CD1c-positive myeloid dendritic cell (primary cell): ENCODE measurements at regions not wholly inside any gene's neighbourhood (a gene's known extent, or its start where the extent isn't known, plus 50 kb on each side); places are given as distances from the start of the nearest gene placed in this dataset.
A peak's percentile ranks its signal among the peaks of the same experiment; 100 is the strongest.

ENCODE experiments used
- DNase-seq: peaks from one replicate; pipeline ENCODE4 v3.0.0-alpha.2; 2016; ENCODE audit errors: extremely low spot score

DNA sequence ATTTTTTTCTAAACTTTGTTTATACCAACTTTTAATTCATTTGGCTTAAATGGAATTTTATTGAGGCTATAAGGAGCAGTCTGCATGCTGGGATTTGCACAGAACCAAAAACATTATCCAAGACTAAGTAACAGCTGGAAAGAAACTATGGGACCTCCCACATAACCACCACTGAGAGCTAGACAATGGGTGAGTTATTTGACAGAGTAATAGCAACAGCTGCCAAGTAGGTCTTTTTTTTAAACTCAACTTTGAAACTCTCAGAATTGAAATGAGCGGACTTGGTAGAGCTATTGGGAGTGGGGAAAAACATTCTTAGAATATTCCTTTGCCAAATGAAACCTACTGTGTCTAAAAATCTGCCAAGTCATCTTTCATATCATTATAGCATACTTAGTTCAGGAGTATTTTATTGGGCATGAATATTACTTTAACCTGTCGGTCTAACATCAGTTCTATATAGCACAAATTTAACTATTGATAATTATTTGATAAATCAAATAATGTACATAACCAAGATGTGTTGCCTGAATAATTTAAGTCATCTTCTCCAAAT lies 1428.0 kb downstream of the PCDH7 start:
- DNase-seq = no peak

DNA sequence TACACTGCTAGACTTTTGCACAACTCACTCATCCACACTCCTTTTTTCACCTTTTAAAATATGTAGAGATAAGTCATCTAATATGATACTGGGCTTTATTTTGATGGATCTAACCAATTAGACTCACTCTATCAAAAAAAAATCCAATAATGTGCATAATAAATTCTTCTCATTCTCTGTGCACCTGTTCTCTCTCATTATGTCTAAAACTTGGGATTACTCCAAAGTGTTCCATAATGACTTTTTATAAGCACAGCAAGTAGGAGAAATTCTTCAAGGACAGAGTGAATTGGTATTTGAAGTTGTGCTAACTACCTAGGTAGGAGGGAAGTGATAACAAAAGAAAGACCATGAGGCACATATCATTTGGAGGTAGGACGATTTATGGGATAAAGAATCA lies 1438.8 kb downstream of the PCDH7 start:
- DNase-seq = no peak

DNA sequence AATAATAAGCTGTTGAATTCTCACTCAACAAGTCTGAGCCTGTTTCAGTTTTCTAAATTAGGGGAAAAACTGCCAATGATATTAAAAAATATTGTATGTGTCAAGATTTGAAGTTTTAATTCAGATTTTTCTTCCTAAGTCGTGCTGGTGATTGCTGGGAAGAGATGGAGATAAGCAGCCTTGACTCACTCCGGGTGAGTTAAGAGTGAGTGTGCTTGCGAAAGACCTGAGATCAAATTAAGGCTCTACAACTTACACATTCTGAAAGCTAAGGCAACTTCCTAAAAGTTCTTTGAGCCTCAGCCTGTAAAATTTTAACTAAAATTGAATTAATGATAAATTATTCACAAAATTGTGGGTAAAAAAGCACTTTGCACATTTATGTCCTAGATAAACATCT lies 1441.2 kb downstream of the PCDH7 start:
- no peak for DNase-seq

DNA sequence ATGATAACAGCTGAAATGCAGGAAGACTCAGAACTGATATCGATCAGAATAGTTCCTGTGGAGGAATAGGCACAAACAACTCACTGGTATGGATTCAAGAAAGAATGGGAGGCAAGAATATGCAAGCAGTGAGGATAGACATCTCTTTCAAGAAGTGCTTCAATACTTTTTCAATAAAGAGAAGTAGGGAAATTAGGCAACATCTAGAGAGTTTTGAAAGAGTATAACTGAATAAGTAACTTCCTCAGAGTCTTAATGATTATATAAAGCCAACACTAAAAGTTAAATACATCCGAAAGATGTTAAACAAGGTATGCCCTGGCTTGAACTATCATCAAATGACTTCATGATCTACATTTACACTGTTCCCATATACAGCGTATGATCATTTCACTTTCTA lies 1443.0 kb downstream of the PCDH7 start:
- peak; percentile 11 for DNase-seq

DNA sequence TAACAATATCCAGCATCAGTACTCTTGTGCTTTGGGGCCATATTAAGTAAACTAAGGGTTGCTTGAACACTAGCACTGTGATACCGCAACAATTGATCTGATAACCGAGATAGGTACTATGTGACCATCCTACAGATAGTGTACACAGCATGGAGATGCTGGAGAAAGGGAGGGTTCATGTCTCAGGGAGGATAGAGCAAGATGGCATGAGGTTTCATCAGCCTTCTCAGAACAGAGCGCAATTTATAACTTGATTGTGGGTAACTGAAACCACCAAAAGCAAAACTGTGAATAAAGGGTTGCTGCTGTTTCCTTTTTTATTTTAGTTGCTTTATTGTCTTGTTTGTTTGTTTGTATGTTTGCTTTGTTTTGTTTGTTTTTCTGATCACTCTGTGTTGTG lies 1449.7 kb downstream of the PCDH7 start:
- DNase-seq = no peak

DNA sequence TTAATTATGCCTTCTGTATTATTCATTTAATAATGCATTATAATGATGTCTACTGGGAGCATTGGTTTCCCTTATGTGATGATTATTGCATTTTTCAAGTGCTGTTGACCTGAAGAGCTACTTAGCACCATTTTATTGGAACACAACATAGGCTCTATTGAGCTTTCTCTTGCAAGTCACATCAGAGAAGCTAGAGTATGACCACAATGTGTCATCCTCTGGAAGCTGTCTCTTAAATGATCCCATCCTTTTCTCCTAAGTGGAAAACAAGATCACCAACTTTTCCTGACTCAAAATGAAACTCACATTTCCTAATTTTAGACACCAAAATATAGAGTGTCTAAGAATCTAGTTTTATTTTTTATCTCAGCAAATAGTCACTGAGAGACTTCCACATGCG lies 1451.9 kb downstream of the PCDH7 start:
- DNase-seq = no peak

DNA sequence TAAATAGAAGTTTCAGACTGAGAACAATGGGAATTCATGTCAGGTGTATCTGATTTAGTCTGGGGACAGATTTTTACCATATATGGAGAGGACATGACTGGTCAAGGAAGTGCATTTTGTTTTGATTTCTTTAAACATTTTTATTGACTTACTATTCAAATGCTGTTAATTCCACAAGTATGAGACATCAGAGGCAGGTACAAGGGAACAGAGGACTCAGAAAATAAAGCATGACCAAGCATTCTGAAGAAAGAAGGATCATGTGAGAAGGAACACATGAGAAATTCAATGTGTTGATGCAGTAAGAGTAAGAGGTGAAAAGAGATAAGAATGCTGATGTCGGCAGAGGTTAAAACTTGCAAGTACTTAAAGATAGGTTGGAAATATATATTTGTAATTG lies 1452.6 kb downstream of the PCDH7 start:
- DNase-seq = no peak

DNA sequence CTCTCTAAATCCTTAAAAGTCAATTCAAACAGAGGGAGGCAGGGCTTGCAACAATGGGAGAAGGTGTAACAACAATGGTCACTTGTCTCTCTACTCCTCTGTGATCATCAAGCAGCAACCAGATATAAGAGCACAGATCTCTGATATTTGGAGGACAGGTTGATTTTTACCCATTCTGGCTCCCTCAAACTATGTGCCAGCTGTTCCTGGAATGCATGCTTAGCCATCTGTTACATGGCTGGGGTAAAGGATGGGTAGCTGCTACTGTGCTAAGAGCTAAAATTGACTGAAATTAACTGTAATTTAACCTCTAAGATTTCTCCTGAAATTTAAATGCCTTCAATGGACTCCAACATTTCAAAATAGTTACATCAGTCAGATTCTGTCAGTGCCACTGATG lies 1459.9 kb downstream of the PCDH7 start:
- DNase-seq = no peak

DNA sequence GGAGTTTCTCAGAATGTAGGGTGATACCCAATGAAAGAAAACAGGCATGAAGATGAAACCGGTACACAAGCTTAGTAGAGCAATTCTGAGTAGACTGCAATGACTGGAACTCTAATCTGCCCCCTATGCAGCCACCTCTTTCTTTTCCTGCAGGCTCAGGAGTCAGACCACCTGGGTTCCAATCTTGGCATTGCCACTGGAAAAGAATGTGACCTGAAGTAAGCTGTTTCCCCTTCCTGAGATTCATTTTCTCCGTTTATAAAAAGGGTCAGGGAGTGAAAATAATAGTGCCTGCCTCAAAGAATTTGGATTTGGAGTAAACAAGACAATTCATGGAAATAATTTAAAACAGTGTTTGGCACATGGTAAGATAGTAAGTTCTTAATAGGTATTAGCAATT lies 1464.0 kb downstream of the PCDH7 start:
- DNase-seq = no peak

DNA sequence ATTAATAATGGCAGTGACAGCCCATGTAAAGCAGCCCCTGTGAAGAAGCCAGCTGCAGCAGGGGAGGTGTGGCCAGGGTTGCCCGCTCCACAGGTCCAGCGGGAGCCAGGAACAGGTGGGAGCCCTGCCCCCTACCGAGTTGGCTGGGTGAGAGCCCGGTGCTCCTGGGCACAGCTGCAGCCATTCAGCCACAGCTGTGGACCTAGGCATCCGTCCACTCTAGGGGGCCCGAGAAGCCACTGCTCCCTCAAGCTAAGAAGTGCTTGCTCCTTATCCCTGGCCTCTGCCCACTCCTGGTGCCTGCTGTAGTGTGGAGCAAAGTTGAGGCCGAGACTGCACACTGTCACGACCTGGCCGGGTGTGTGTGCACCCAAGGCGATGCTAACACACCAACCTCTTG lies 1469.0 kb downstream of the PCDH7 start:
- DNase-seq = no peak

DNA sequence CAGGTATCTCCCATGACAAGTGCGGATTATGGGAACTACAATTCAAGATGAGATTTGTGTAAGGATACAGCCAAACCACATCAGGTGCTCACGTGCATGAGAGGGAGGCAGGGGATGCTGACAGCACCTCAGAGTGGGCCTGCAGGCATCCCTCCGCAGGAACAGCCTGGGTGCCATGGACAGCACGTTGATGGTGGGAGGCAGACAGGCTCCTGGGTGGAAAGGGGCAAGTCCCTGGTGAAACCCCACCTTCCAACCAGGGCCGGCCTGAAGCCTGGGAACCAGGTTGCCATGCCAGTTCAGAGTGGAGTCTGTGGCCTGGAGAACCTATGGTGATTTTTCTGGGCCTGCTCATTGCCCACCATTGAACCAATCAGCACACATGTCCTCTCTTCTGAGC lies 1469.6 kb downstream of the PCDH7 start:
- DNase-seq = no peak

DNA sequence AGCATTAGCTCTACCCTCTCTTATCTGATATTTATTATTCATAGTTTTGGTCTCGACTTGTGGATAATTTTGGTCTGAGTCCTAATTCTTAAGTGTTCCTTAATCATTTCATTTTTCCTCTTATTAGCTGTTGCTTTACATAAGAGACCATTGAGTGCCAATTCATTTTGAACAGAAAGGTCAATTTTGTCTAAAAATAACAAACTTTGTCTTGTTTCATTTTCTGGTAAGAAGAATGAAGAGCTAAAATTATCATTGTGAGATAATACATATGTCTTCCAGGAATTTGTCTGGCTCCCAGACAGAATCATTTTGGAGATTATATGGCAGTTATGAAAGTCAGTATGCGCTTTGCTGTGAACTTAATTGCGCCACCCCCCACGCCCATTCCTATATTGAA lies 1471.8 kb downstream of the PCDH7 start:
- no peak for DNase-seq

DNA sequence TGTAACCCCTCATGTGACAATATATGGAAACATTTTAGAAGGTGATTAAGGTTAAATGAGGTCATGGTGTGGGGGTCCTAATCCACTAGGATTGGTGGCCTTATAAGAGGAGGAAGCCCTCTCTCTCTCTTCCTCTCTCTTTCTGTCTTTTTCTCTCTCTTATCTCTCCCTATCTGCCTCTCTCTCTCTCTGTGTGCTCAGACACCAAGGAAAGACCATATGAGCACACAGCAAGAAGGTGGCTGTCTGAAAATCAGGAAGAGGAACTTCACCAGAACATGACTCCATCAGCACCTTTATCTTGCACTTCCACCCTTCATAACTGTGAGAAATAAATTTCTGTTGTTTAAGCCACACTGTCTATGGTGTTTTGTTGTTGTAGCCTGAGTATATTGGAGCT lies 1472.2 kb downstream of the PCDH7 start:
- no peak for DNase-seq

DNA sequence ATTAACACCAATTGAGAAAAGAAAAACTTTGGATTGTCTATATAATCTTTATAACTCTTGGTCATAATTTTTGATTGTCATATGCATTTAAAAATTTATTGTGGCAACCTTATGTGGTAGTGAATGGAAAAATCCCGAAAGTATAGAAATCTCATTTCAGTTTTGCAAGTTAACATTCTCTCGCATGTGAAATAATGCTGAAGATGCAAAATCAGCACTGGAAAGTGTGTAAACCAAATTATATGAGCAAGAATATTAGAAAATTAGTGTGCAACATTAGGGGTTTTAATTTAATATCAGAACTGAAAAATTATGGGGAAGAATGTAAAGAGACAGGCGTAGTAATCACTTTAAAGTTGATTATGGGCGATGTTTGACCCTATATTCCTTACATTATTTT lies 1472.8 kb downstream of the PCDH7 start:
- no peak for DNase-seq

DNA sequence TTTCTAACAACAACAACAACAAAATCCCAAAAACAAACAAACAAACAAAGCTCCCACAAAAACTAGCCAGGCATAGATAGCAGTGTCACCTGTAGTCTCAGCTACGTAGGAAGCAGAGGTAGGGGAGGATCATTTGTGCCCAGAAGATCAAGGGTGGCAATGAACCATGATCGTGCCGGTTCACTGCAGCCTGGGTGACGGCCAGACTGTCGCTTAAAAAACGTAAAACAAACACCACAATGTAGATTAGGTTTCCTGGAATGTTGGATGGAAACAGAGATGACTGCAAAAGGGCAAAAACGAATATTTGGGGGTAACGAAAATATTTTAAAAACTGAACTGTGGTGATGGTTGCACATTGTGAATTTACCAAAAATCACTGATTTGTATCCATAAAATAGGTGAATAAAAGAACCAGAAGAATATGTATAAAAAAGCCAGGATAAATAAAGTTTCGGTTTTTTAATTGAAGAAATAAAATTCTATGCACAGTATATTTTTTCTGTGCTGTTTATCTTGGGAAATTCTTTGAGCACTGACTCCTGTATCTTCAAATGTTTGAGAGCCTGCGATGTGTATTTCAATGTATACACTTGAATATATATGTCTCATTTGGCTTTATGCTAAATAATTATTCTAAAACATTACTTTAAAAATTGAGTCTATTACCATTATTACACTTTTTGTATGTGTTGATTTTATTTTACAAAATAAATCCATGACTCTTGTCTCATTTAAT lies 1477.0 kb downstream of the PCDH7 start:
- DNase-seq = no peak

DNA sequence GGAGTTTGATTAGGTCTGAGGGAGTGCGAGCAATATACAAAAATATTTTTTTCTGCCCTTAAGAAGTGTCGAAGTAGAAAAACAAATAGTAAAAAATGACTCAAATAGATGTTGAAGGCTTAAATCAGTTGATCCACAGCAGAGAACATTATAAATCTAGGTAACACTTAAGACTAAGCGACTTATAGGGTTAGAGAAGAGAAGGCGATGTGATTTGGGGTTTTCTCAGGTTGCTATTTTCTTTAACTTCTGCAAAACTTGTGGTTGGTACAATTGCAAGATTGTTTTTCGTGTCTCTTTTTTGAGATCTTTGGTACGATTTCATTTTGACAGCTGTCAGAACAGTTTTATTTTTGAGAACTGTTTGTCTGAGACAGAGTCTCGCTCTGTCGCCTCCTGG lies 1479.5 kb downstream of the PCDH7 start:
- DNase-seq = no peak

DNA sequence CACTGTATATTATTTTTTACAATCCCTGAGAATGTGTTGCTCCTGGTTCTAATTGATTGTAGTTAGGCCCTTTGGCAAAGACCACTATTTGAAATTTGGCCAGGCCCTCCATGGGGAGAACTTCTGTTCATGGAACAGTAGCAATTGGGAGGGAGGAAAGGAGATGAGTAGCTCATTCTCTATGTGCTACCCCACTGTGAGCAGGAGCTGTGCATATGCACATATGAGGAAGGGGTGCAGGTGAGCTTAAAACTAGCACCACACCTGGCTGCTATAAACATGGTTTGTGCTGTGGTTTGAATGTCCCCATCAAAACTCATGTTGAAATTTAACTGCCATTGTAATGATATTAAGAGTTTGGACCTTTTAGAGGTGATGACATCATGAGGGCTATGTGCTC lies 1483.2 kb downstream of the PCDH7 start:
- no peak for DNase-seq

DNA sequence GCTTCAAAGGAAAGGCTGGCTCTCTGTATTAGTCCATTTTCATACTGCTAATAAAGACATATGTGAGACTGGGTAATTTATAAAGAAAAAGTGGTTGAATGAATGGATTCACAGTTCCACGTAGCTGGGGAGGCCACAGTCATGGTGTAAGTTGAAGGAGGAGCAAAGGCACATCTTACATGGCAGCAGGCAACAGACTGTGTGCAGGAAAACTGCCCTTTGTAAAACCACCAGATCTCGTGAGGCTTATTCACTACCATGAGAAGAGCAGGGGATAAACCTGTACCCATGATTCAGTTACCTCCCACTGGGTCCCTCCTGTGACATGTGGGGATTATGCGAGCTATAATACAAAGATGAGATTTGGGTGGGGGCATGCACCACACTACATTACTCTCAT lies 1486.6 kb downstream of the PCDH7 start:
- DNase-seq = no peak

DNA sequence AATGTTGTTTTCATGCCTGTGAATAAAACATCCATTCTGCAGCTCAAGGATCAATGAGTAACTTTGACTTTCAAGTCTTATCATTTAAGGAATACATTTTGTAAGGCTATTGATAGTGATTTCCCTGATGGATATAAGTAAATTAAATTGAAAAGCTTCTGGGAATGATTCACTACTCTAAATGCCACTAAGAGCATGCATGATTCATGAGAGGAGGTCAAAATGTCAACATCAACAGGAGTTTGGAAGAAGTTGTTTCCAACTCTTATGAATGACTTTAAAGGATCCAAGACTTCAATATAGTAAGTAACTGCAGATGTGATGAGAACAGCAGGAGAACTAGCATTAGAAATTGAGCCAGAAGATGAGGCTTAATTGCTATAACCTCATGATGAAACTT lies 1487.3 kb downstream of the PCDH7 start:
- no peak for DNase-seq

DNA sequence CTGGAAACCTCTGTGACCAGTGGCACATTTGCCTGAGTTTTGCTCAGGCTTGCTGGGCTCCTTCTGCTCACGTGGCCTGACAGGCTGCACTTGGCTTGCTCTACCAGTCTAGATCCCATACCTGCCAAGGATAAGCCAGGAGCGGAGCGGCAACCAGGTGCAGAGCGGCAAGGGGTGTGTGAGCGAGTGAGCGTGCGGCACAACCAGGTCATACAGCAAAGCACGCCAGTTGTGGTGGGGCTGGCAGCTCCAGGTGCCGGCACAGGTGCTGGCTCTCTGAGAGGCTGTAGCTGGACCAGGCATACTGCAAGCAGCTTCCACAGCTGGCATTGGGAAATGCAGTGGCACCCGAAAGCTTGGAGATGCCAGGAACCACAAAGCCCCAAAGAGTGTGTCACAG lies 1495.1 kb downstream of the PCDH7 start:
- no peak for DNase-seq

DNA sequence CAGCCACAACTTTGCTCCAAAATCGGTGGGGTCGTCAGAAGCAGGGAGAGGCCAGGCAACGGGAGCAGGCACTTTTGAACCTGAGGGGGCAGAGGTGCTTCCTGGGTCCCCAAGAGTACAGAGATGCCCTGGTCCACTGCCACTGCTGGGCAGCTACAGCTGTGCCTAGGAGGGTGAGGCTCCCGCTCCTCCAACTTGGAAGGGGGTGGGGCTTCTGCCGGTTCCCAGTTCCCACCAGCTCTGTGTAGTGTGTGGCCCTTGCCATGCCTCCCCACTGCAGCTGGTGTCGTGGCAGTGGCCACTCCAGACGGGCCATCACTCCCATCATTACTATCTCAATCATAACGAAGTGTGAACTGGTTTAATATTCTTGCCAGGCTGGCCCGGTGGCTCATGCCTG lies 1496.3 kb downstream of the PCDH7 start:
- DNase-seq = no peak

DNA sequence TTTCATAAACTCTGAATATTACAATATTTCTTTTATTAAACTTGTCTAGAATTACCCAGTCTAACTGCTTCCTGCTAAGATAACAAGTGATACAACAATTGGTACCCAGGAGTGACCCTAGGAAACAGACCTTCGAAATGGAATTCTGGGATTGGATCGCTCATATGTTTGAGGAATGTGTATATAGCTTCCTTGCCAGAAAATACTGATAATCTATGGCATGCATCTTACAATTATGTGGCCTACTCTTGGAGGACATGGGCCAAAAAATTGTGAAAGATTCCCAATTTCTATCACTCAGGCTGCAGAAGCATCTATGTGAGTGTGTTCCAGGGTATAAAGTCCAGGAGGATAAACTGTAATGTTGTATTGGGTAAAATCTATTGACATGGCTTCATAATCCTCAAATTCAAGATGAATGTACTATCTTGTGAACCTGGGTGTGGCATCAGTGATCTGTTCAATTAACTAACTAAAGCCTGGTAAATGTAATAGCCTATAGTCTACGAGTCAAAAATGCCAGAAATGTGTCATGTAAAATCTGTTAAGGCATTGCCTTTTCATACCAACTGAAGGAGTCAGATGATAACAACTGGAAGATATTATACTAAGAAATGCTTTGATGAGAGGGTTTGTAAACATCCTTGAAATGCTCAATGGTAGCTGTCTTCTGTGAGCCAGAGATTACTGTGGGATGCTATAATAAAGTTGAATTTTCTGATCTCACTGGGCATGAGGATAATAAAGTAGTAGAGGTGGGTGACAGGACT lies 1499.3 kb downstream of the PCDH7 start:
- DNase-seq = no peak

DNA sequence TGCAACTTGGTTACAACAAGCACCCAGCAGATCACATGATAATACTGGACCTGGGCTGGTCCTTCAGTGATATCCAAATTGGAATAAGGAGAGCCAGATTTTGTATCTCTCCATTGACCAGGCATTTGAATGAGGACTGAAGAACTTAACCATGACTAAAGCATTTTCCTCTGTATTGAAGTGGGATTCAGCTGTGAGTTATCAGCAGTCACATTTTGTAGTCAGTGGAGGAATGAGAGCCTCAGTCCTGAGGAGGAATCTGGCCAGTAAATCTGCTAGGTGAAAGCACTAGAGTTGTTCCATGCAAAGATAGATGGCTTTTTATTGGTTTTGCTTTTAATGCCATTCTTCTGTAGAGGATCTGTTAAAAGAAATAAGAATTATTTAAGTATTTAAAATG lies 1506.0 kb downstream of the PCDH7 start:
- DNase-seq = no peak
